Astrocyte of the cerebellum (primary cell): ENCODE measurements at regions not wholly inside any gene's neighbourhood (a gene's known extent, or its start where the extent isn't known, plus 50 kb on each side); places are given as distances from the start of the nearest gene placed in this dataset.
"Not testable (repeated sequence)": the region's sequence is repeated elsewhere in the genome, so short reads cannot be mapped to it uniquely, and the experiment has no call there.

ENCODE experiments used
- DNase-seq: peaks from one replicate; pipeline ENCODE4 v3.0.0-alpha.2; 2011; ENCODE audit warnings: low read depth
- H3K4me3 ChIP-seq: 2 replicates; pipeline ENCODE4 v1.5.1; 2011; ENCODE audit warnings: mild to moderate bottlenecking, low read depth, low read length, moderate library complexity
- in situ Hi-C: cut with HindIII; loops from 2 replicates; pipeline ENCODE4 v1.10.0; 2017; ENCODE audit warnings: low sequenced_read_pairs
- TF ChIP-seq, protein P1 (sequence below): IDR thresholded peaks from 2 replicates; pipeline ENCODE4 v1.5.1; 2012; ENCODE audit warnings: low read length, low read depth, moderate library complexity, mild to moderate bottlenecking; ENCODE audit errors: missing control alignments

DNA sequence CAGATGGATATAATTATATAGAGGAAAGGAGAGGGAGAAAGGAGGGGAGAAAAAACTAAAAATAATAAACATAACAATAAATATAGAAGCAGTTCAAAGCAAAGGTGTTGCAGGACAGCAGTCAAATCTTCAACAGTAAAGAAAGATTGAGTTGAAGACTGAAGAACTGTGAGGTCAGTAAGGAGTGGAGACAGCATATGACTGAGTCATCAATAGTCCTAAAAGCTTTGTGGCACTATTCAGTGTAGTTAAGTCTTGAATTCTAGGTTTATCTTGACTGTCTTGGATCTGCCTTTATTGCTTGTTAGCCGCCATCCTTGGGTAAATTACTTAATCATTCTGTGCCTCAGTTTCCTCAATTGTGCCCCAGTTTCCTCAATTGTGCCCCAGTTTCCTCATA is 137.0 kb downstream of the MRPS30 start:
- DNase-seq, result no peak
- in situ Hi-C loops, result loop anchor here (10.0 kb wide), 1 partner anchor 101 kb away; no protein-coding TSS in a partner anchor
- TF ChIP-seq, protein P1, sequence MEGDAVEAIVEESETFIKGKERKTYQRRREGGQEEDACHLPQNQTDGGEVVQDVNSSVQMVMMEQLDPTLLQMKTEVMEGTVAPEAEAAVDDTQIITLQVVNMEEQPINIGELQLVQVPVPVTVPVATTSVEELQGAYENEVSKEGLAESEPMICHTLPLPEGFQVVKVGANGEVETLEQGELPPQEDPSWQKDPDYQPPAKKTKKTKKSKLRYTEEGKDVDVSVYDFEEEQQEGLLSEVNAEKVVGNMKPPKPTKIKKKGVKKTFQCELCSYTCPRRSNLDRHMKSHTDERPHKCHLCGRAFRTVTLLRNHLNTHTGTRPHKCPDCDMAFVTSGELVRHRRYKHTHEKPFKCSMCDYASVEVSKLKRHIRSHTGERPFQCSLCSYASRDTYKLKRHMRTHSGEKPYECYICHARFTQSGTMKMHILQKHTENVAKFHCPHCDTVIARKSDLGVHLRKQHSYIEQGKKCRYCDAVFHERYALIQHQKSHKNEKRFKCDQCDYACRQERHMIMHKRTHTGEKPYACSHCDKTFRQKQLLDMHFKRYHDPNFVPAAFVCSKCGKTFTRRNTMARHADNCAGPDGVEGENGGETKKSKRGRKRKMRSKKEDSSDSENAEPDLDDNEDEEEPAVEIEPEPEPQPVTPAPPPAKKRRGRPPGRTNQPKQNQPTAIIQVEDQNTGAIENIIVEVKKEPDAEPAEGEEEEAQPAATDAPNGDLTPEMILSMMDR, result no peak
- no peak overlapping the region for H3K4me3 ChIP-seq

DNA sequence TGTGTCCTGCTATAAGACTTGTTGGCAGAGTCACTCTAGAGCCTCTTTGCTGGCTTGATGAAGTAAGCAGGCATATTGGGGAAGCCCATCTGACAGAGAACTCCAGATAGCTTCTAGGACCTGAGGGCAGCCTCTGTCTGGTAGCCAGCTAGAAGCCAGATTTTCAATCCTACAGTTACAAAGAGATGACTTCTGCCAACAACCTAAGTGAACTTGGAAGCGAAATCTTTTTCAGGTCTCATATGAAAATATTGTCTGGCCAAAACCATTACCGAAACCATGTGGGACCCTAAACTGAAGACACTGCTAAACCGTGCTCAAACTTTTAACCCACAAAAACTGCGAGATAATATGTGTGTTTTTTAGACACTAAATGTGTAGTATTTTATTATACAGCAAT is 140.9 kb downstream of the MRPS30 start:
- no peak overlapping the region for H3K4me3 ChIP-seq
- in situ Hi-C loops, result loop anchor here (10.0 kb wide), 1 partner anchor 105 kb away; no protein-coding TSS in a partner anchor
- DNase-seq, result no peak
- TF ChIP-seq, protein P1, result no peak

DNA sequence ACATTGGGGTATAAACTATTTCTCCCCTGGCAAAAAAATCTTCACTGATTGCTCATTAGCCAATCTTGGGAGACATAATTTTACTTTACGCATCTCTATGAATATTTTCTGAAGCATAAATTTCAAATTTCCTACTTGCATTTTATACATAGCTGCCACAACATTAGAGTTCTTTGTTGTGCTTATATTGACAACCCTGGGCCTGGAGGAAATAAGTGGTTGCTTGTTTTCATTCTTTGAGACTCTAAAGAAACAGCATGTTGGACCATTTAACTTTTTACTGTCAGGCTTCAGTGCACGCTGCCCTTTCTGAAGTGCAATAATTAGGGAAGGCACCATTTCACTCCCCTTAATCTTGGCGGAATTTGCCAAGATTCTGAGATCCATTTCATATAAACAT is 142.6 kb downstream of the MRPS30 start:
- in situ Hi-C loops, result no loop called here
- no peak overlapping the region for H3K4me3 ChIP-seq
- TF ChIP-seq, protein P1, result no peak
- no peak for DNase-seq

DNA sequence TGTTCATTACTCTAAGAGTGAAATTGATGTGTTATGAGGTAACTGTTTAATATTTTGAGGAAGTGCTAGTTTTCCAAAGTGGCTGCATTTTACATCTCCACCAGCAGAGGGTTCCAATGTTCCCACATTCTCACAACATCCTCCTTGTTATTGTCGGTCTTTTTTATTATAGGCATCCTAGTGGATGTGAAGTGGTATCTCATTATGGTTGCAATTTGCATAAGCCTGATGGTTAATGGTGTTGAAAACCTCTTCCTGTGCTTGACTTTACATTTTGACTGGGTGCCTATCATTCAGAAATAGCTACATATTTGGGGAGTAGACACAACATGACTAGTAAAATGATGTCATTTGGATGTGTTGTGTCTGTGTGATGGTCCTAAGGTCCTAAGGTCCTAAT is 143.6 kb downstream of the MRPS30 start:
- in situ Hi-C loops, result no loop called here
- H3K4me3 ChIP-seq, result no peak overlapping the region
- DNase-seq, result peak; percentile 5
- TF ChIP-seq, protein P1, result peak; percentile 77

DNA sequence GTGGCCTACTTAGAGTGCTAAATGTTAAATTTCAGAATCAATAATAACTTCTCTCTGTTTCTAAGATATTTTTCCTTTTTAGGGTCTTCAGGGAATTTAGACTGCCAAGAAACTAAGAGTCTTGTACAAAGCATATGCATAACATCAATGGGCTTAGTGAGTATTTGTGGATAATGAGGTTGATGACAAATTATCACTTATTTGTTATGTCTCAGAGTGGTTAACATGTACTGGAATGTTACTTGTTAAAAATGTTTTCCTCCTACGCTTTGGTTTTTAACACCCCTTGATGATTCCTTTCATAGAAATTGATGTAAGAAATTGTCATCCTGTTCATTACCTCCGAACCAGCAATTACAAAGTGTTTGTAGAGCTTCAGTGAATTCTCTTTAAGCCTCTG is 144.3 kb downstream of the MRPS30 start:
- no peak for DNase-seq
- H3K4me3 ChIP-seq, result no peak overlapping the region
- in situ Hi-C loops, result no loop called here
- TF ChIP-seq, protein P1, result no peak

DNA sequence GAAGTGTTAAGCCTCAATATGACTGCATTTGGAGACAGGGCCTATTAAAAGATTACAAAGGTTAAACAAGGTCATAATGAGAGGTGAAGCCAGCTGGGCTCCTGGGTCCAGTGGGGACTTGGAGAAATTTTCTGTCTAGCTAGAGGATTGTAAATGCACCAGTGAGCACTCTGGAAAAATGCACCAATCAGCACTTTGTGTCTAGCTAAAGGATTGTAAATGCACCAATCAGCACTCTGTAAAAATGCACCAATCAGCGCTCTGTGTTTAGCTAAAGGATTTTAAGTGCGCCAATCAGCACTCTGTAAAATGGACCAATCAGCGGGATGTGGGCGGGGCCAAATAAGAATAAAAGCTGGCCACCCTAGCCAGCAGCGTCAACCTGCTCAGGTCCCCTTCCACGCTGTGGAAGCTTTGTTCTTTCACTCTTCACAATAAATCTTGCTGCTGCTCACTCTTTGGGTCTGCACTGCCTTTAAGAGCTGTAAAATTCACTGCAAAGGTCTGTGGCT is 150.3 kb downstream of the MRPS30 start:
- DNase-seq, in situ Hi-C loops, H3K4me3 ChIP-seq: not testable (repeated sequence)

DNA sequence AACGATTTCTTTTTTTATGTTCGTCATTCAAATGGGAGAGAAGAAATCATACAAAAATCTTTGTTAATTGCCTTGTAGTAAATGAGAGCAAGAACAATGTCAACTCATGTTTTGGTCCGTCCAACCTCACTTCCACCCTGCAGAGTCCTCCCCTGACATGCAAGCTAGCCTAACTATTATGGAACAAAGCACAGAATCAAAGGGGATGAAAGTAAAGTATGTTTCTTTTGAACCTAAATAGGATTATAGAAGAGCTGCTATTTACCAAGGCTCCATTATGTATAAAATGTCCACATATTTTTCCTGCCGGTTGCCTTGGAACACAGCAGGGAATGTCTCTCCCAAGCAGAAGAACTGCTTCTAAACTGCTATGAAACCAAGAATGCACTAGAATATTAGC is 161.1 kb downstream of the MRPS30 start:
- in situ Hi-C loops, result no loop called here
- TF ChIP-seq, protein P1, result no peak

DNA sequence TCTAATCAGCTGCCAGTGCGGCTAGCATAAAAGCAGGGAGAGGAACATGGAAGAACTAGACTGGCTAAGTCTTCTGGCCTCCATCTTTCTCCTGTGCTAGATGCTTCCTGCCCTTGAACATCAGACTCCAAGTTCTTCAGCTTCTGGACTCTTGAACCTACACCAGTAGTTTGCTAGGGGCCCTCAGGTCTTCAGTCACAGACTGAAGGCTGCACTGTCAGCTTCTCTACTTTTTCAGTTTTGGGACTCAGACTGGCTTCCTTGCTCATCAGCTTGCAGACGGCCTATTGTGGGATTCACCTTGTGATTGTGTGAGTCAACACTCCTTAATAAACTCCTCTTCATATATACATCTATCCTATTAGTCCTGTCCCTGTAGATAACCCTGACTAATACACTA is 162.2 kb downstream of the MRPS30 start:
- H3K4me3 ChIP-seq, in situ Hi-C loops, DNase-seq: not testable (repeated sequence)

More for the DNA sequence above, 161.1 kb downstream of the MRPS30 start:
- H3K4me3 ChIP-seq, result no peak overlapping the region
- no peak for DNase-seq
